Calu3 (cell line): ENCODE measurements at regions not wholly inside any gene's neighbourhood (a gene's known extent, or its start where the extent isn't known, plus 50 kb on each side); places are given as distances from the start of the nearest gene placed in this dataset.

Experiments used
- BruUV-seq: library from RNA; stranded (reverse); fragments of 400-500 nt; replicated peaks from 2 replicates; lab custom pipeline; 2021; lab: Mats Ljungman, UMichigan
- CTCF ChIA-PET: fragments of 300-600 bp; sonication (Branson Sonifier 250); formaldehyde crosslinking; loops from one replicate; lab custom pipeline; 2022; ENCODE audit warnings: antibody characterized with exemption; lab: Charles Lee
- DNase-seq: peaks from one replicate; pipeline ENCODE4 v3.0.0; 2022
- H3K27ac Mint-ChIP-seq: one replicate; pipeline ENCODE4 v1.8.0; 2022; ENCODE audit warnings: mixed read lengths; ENCODE audit not compliant: unreplicated experiment
- H3K27me3 Mint-ChIP-seq: one replicate; pipeline ENCODE4 v1.8.0; 2022; ENCODE audit warnings: mixed read lengths; ENCODE audit not compliant: unreplicated experiment
- H3K36me3 Mint-ChIP-seq: one replicate; pipeline ENCODE4 v1.8.0; 2022; ENCODE audit warnings: mild to moderate bottlenecking, moderate library complexity, mixed read lengths; ENCODE audit not compliant: insufficient read depth, unreplicated experiment
- H3K4me1 Mint-ChIP-seq: one replicate; pipeline ENCODE4 v1.8.0; 2022; ENCODE audit warnings: mild to moderate bottlenecking, low read depth, mixed read lengths; ENCODE audit not compliant: unreplicated experiment
- H3K4me3 Mint-ChIP-seq: one replicate; pipeline ENCODE4 v1.8.0; 2022; ENCODE audit warnings: mild to moderate bottlenecking, low read depth, moderate library complexity, mixed read lengths; ENCODE audit not compliant: unreplicated experiment
- H3K9me3 Mint-ChIP-seq: one replicate; pipeline ENCODE4 v1.8.0; 2022; ENCODE audit warnings: low read depth, mixed read lengths; ENCODE audit not compliant: unreplicated experiment
- intact Hi-C: fragments of 100-400 bp; cut with micrococcal nuclease; formaldehyde crosslinking; loops from one replicate; pipeline ENCODE4 v1.10.0; 2022; ENCODE audit not compliant: unreplicated experiment
- TF ChIP-seq, protein P1 (sequence below): fragments of 200-600 bp; IDR thresholded peaks from one replicate; pipeline ENCODE4 v1.8.0; 2022; ENCODE audit warnings: antibody characterized with exemption; ENCODE audit not compliant: unreplicated experiment

DNA sequence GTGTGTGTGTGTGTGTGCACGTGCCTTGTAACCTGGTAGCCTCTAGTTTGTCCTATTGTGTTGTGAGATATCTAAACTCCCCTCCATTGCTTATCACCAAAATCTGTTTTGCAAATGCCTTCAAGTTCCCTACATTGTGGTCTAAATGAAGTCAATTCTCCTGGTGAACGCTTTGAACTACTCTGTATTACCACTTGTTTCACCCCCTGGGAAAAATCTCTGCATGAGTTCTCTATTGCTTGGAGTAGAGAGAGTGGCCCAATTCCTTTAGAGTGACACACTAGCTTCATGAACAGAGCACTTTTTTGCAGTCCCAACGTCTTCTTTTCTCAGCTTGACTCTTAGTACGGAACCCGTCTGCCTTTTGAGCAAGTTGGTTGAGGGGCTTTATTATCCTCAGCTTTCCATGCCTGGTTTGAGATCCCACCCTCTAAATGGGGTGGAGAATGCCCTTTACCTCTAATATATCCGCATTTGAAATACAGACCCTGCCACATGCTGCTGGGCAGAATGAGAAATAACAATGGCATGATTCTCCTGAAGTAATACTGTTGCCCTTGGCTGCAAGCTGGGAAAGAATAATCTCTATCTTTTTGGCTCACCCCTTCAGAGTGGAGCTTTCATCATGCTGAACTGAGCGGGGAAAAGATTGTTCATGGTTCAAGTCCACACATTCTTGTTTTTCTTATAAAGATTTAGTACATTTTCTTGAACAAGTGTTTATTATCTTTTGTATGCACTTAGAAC is 2545.3 kb downstream of the PCDH9 start:
- no peak overlapping the region for H3K4me3 Mint-ChIP-seq
- no peaks in the 10 kb centered on the region for H3K27me3 Mint-ChIP-seq
- no TSS peak for BruUV-seq
- H3K4me1 Mint-ChIP-seq: no peaks in the 10 kb centered on the region
- no peak overlapping the region for H3K27ac Mint-ChIP-seq
- DNase-seq: no peak
- TF ChIP-seq, protein P1, sequence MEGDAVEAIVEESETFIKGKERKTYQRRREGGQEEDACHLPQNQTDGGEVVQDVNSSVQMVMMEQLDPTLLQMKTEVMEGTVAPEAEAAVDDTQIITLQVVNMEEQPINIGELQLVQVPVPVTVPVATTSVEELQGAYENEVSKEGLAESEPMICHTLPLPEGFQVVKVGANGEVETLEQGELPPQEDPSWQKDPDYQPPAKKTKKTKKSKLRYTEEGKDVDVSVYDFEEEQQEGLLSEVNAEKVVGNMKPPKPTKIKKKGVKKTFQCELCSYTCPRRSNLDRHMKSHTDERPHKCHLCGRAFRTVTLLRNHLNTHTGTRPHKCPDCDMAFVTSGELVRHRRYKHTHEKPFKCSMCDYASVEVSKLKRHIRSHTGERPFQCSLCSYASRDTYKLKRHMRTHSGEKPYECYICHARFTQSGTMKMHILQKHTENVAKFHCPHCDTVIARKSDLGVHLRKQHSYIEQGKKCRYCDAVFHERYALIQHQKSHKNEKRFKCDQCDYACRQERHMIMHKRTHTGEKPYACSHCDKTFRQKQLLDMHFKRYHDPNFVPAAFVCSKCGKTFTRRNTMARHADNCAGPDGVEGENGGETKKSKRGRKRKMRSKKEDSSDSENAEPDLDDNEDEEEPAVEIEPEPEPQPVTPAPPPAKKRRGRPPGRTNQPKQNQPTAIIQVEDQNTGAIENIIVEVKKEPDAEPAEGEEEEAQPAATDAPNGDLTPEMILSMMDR: no peak
- CTCF ChIA-PET: no interaction called here
- intact Hi-C loops: no loop called here
- H3K36me3 Mint-ChIP-seq: no peaks in the 10 kb centered on the region
- H3K9me3 Mint-ChIP-seq: peaks cover 2% of the 10 kb centered on the region

GRCh38 chr13:64684108-64684507 is 2546.0 kb downstream of the PCDH9 start:
- Mint-ChIP-seq H3K4me3 (no peak overlapping the region), H3K4me1 (no peaks in the 10 kb centered on the region), H3K36me3 (no peaks in the 10 kb centered on the region), H3K27ac (no peak overlapping the region), H3K27me3 (no peaks in the 10 kb centered on the region), H3K9me3 (peaks cover 2% of the 10 kb centered on the region)
- intact Hi-C loops: no loop called here
- DNase-seq: no peak
- CTCF ChIA-PET: no interaction called here
- BruUV-seq: no TSS peak
- TF ChIP-seq, protein P1: no peak

DNA sequence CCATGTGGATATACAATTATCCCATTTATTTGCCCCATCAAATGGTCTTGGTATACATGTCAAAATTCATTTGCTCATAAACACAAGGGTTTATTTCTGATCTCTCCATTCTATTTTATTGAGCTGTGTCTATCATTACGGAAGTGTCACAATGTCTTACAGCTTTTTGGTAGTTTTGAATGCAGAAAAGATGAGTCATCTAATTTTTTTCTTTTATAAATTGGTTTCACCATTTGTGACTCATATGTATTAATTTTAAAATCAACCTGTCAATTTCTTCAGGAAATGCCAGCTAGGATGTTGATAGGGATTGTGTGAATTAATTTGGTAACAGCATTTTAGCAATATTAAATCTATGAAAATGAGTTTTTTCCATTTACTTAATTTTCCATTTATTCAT is 2549.4 kb downstream of the PCDH9 start:
- BruUV-seq: no TSS peak
- H3K36me3 Mint-ChIP-seq: no peaks in the 10 kb centered on the region
- CTCF ChIA-PET: no interaction called here
- no peak overlapping the region for H3K27ac Mint-ChIP-seq
- DNase-seq: no peak
- no peaks in the 10 kb centered on the region for H3K27me3 Mint-ChIP-seq
- no peak overlapping the region for H3K4me3 Mint-ChIP-seq
- intact Hi-C loops: no loop called here
- H3K4me1 Mint-ChIP-seq: no peaks in the 10 kb centered on the region
- no peaks in the 10 kb centered on the region for H3K9me3 Mint-ChIP-seq
- TF ChIP-seq, protein P1: no peak

DNA sequence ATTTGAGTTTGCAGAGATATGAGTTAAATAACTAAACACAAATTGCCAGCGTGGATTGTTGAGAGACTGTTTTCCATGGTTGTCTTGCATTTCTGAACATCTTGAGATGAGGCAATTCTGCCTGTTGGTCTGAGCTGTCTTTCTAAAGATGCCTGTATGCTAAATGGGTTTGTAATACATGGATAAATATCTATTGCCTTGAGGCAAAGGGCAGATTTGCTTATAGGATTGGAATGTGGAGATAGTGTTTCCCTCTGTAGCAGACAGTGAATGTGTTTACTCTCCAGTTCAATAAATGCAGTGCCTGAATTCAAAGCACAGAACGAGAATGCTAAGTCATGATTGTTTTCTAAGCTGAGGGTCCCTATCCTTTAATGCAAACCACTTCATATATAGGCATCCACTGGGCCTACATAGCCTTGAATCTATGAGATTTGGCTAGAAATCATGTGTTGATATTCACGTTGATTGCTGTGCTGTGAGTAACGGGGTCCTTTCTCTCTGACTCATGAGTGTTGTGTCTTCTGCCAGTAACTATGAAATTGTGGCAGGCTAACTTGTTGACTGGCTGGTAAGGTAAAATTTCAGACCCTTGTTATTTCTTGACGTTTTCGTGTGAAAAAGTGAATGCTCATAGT is 2554.8 kb downstream of the PCDH9 start:
- BruUV-seq: no TSS peak
- H3K9me3 Mint-ChIP-seq: no peaks in the 10 kb centered on the region
- no peaks in the 10 kb centered on the region for H3K36me3 Mint-ChIP-seq
- no peak overlapping the region for H3K27ac Mint-ChIP-seq
- no peak overlapping the region for H3K4me3 Mint-ChIP-seq
- TF ChIP-seq, protein P1: no peak
- intact Hi-C loops: no loop called here
- no peak for DNase-seq
- no peaks in the 10 kb centered on the region for H3K4me1 Mint-ChIP-seq
- CTCF ChIA-PET: no interaction called here
- H3K27me3 Mint-ChIP-seq: no peaks in the 10 kb centered on the region
